GM10266 (cell line): ENCODE measurements at regions not wholly inside any gene's neighbourhood (a gene's known extent, or its start where the extent isn't known, plus 50 kb on each side); places are given as distances from the start of the nearest gene placed in this dataset.

Experiments used
- DNase-seq: peaks from one replicate; pipeline ENCODE4 v3.0.0; 2012; ENCODE audit errors: extremely low spot score
- CTCF ChIP-seq: IDR thresholded peaks from 2 replicates; pipeline ENCODE4 v1.5.1; 2012; ENCODE audit warnings: mild to moderate bottlenecking, low read depth; ENCODE audit not compliant: control insufficient read depth, insufficient read depth; ENCODE audit errors: missing control alignments

- DNase-seq = no peak
- TF ChIP-seq CTCF = no peak
Measured at GRCh38 chr5:15133456-15133965, 261.9 kb upstream of the ANKH start.

DNA sequence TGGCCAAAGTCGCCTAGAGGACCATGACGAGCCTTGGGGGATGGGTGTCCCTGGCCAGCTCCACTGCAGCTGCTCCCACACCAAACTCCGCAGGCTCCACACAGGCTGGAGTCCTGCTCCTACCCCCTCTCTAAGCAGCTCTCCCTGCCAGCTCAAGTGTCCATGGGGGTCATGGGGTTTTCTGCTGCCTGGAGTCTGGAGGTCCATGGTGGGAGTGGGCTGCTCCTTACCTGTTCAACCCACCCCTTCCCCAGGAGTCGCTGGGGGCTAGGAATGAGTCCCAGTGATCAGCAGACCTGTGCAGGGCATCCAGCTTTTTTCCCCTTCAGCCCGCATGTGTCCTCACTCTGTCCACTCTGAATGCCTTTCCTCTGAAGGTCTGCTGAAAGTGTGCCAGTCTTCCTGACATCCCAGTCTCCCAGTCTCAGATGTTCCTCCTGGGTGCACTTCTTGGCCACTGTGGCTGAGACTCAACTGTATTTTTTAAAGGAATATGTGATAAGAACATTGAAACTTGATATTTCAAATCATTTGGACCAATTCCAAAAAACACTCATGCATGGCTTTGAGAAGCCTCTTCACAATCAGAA, 261.3 kb upstream of the ANKH start:
- TF ChIP-seq CTCF = no peak
- DNase-seq = no peak

DNA sequence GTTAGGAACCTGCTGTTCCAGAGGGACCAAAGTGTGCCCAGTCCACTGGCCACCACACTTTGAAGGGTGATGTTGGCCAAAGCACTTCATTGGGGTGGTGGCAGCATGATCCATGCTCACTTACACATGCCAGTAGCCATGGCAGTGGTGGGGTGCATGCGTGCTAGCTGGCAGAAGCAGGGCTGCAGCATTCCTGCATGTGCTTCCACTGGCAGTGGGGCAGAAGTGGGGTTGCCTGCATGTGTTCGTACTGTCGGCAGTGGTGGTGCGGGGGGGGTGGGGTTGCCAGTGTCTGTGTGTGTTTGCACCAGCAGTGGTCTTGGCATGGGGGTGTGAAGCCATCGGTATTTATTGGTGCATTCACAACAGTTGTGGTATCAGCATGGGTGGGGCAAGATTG, 260.3 kb upstream of the ANKH start:
- TF ChIP-seq CTCF = no peak
- DNase-seq = no peak

DNA sequence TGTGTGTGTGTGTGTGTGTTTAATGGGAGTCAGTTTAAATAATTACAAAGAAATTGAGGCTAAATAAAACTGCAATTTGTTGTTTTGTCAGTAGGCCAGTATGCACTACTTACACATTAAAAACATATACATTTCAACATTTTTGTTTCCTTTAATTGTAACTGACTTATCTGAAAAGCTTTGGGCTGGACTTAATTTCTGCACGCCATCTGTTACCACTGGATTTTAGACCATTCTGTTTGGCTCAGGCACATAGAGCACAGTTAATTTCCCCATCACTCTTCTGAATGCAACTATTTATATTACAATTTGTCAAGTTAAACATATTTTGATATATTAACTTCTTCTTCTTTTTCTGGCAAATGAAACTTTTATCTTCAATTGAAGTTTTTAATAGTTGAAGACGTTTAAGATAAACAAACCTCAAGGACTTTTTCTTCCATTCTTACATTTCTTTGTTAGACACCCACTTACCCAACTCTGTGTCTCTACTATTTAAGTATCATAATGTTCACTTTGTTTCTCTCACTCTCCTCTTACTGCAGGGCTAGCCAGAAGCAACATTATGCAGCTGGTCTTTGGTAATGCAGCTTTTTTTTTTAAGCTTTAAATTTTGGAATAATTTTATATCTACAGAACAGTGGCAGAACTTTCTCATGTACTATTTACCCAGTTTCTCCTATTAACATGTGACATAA, 253.4 kb upstream of the ANKH start:
- no peak for DNase-seq
- no peak for TF ChIP-seq CTCF

GRCh38 chr5:15124461-15124860, 252.9 kb upstream of the ANKH start:
- TF ChIP-seq CTCF = no peak
- DNase-seq = no peak

GRCh38 chr5:15117688-15118087, 246.1 kb upstream of the ANKH start:
- DNase-seq = no peak
- TF ChIP-seq CTCF = no peak

DNA sequence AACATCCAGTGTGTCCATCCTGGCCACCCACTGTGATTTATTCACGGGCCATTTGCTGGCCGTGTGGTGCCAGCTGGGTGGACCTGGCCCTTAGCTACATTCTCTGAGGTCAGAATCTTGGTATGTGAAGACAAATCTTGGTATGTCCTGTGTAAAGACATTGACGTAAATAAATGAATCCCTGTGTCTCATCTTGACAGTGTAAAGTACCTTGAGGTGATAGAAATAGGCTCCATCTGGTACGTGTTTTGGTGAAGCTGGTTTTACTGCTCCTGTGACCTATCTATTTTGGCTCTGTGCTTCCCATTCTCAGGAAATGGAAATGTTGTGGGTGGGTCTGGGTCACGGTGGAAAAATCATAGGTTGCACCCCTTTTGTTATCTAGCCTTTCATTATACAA, 245.4 kb upstream of the ANKH start:
- no peak for DNase-seq
- no peak for TF ChIP-seq CTCF
